Stimulated activated CD8-positive, alpha-beta memory T cell treated with anti-CD3 and anti-CD28 coated beads, Interleukin-15, amount 100 ng/mL, for 48 hours (primary cell): ENCODE measurements at regions not wholly inside any gene's neighbourhood (a gene's known extent, or its start where the extent isn't known, plus 50 kb on each side); places are given as distances from the start of the nearest gene placed in this dataset.

ENCODE experiments used
- DNase-seq, 2 donors: peaks; one replicate each; pipeline ENCODE4 v3.0.0-alpha.2; 2020; ENCODE audit warnings: low read depth in 2 of 2

GRCh38 chr7:79719216-79719615 is 265.7 kb upstream of the MAGI2 start:
- no peak for DNase-seq

DNA sequence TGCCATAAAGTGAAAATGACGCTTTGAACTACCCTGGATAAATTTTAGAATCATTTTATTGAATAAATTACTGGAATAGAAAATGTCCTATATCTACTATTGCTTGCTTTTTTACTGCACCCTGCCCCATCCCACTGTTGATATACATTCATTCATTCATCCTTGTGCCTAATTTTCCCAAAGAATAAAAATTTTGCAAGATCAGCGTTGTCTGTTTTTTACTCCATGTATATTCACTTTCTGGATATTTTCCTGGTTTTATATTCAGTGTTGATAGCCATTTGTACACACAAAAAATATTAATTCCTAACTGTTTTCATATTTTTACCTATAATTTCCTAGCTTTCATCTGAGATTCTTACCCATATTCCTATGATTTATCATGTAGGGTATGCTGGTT is 262.9 kb upstream of the MAGI2 start:
- no peak for DNase-seq

- no peak for DNase-seq
Measured at GRCh38 chr7:79714081-79714480, 260.6 kb upstream of the MAGI2 start.

DNA sequence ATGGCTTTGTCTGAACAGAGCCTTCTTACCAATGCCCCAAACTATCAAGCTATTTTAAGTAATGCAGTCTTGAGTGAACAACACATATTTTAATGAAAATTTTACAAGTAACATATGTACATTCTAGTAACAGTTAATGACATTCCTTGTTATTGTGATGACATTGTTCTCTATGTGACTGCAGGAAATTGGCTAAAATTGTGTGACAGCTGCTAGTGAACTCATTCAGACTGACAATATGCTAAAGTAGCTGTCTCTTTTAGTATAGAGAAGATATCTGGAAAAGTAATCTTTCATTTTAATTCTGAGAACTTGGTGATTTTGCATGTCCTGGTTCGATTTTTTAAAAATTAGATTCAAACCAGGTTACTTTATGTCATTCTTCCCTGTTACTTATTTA is 259.8 kb upstream of the MAGI2 start:
- no peak for DNase-seq

DNA sequence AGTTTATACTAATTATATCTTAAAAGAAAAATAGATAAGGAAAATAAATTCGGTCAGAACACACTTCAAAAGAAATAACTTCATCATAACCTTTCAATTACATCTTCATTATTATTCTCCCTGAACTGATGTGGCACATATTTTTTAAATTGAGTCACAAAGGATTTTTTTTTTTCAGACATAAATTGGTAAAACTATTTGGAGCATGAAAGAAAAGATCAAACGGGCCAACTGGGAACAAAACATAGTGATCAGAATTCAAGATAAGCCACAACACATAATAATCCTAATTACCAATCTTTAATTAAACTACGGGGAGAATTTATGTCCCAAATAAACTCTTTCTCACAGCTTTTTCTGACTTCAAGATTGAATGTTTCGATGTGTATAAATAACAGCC is 258.2 kb upstream of the MAGI2 start:
- DNase-seq, result no peak

- DNase-seq, result no peak
Measured at GRCh38 chr7:79709574-79710409, 256.3 kb upstream of the MAGI2 start.

DNA sequence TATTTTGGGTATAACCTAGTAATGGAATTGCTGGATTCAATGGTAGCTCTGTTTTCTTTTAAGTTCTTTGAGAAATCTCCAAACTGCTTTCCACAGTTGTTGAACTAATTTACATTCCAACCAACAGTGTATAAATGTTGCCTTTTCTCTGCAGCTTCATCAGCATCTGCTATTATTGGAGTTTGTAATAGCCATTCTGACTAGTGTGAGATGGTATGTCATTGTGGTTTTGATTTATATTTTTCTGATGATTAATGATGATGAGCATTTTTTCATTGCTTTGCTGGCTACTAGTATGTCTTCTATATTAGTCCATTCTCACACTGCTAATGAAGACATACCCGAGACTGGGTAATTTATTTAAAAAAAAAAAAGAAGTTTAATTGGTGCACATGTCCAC is 248.6 kb upstream of the MAGI2 start:
- no peak for DNase-seq

DNA sequence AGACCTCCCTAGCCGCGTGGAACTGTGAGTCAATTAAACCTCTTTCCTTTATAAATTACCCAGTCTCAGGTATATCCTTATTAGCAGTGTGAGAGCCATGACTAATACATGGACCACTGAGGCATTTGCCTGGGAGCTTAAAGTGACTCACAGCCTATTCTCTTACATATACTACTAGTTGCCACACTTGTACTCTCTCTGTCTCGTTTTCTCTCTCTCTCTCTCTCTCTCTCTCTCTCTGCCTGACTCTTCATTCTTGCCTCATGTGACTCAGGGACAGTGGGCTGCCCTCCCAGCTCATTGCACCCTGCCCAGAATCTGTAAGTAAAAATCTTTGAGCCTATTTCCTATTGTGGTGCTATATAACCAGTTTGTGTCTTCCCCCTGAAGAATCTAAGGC is 238.5 kb upstream of the MAGI2 start:
- no peak for DNase-seq

DNA sequence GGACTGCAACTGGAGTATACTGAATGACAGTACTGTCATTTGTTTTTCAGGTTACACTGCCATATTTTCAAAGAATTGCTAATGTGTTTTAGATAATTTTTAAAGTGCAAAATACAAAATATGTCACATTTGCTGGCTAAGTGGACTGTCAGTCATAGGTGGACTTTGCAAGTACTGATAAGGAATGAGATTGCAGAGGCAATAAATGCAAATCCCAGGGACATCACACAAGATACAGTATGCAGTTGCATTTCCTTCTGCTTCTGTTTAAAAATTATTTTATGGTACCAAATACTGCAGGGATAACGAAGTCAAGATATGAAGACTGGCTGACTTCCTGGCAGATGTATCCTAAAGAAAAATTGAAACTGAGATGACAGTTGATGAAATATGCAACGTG is 237.6 kb upstream of the MAGI2 start:
- no peak for DNase-seq

DNA sequence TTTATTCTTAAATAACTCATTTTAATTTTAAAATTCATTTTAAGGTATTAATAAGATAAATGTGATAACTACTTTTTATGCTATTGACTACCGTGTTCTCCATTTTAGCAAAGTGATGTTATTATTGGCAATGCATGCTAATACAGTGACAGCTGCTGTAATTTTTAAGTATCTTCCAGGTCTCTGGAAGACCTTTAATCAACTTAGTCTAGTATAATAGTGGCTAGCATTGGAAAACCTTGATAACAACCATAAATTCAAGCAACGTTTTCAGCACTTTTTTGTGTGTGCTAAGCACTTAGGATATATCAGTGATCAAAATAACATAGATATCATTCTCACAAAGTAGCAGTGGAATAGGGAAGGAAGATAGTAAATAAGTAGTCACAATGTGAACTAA is 230.9 kb upstream of the MAGI2 start:
- DNase-seq, result no peak

DNA sequence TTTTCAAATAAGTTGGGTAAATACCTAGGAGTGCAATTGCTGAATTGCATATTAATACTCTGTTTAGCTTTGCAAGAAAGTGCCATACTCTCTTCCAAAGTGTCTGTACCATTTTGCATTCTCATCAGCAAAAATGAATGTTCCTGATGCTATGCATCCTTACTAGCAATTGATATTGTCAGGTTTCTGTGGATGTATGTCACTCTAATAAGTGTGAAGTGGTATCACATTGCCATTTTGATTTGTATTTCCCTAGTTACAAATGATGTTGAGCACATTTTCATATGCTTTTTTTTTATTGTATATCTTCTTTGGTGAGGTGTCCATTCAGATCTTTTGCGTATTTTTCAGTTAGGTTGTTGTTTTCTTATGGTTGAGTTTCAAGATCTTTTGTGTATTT is 230.4 kb upstream of the MAGI2 start:
- DNase-seq, result no peak

DNA sequence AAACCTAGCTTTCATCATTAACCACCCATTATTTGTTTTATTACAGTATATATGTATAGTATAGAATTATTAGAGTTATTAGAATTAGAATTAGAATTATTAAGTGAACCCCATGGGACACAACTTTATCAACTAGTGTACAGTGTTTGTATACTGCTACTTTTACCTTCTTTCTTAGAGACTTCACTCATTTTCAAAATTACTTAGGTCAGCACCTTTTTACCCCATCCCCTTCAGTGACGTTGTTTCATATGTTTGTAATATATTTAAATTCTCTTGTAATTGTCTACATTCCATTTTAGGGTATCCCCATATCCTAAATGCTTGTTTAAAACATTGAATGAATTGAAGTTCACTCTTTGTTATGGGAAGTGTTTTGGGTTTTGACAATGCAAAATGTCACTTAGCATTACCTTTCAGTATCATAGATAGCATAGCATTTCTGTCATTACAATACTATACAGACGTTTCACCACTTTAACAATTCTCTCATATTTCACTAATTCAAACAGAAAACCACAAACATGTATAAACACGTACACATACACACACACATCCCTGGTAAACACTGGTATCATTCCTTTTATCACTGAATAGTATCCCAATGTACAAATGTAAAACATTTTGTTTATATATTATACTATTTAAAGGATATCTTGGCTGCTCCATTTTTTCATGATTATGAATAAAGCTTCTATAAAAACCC is 229.9 kb upstream of the MAGI2 start:
- DNase-seq, result no peak

DNA sequence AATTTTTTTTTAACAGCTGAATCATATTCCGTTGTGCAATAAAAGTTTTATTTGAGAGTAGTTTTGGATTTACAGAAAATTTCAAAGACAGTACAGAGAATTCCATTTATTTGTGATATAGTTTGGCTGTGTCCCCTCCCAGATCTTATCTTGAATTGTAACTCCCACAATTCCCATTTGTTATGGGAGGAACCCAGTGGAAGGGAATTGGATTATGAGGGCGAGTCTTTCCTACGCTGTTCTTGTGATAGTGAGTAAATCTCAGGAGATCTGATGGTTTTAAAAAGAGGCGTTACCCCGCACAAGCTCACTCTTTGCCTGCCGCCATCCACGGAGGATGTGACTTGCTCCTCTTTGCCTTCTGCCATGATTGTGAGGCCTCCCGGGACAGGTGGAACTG is 228.0 kb upstream of the MAGI2 start:
- no peak for DNase-seq

- no peak for DNase-seq
Measured at GRCh38 chr7:79673969-79674368, 220.5 kb upstream of the MAGI2 start.

DNA sequence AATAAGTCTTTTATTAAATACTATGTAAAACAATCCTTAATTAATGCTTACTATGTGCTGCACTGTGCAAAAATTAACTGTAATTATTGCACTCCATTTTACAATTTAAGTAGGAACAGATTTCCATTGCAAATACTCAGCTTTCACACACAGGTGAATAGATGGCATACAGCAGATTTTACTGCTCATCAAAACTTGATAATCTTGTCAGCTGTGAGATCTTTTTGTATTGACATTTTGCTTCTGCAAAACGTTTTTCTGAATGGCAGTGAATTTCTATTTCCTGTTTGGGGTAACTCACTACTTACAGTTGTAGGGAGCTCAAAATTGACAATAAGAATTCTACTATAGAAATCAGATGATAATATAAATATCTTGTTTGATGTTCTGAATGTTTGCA is 220.0 kb upstream of the MAGI2 start:
- DNase-seq, result no peak

- no peak for DNase-seq
Measured at GRCh38 chr7:79668292-79668691, 214.8 kb upstream of the MAGI2 start.

DNA sequence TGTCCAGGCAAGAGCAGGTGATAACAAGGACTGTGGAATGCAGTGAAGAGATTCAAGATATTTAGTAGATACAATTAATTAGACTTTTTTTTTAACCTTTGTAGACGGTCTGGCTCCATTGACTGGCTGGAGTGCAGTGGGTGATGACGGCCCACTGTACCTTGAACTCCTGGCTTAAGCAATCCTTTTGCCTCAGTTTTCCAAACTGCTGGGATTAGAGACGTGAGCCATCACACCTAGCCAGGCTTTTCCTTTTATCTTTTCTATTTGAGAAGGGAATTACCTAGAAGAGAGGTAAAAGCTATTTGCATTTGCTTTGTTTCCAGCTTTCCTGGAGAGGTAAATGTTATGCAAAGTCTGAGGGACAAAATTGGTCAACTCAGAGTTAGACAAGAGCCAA is 213.0 kb upstream of the MAGI2 start:
- no peak for DNase-seq

GRCh38 chr7:79664884-79665676 is 211.6 kb upstream of the MAGI2 start:
- no peak for DNase-seq

DNA sequence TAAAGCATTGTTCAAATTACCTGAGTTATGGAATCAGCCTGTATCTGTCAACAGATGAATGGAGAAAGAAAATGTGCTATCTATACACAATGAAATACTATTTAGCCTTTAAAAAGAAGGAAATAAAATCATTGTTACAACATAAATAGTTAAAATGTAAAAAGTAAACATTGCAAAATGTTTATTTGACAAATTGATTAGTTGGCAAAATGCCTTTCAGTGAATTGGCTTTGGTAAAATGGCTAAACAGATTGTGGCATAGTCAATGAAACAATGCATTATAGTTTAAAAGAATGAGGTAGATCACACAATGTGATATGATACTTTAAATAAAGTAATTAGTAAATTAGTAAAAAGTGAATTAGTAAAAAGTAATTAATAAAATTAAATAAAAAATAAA is 204.8 kb upstream of the MAGI2 start:
- DNase-seq, result no peak

DNA sequence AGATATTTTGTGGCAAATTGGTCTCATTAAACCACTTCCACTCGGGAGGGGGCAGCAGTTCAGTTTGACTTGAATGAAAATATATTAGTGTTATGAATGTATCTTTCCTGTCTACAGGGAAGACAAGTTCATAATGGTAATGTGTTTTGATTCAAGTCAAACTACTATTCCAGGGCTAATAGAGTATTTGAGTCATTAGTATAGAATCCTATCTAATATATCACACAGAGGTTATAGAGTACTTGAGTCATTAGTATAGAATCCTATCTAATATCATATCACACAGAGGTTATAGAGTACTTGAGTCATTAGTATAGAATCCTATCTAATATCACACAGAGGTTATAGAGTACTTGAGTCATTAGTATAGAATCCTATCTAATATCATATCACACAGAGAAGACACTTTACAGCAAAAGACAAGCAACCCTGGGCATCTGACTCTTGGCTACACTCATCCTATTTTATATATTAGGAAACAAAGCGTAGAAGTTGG is 199.7 kb upstream of the MAGI2 start:
- no peak for DNase-seq

DNA sequence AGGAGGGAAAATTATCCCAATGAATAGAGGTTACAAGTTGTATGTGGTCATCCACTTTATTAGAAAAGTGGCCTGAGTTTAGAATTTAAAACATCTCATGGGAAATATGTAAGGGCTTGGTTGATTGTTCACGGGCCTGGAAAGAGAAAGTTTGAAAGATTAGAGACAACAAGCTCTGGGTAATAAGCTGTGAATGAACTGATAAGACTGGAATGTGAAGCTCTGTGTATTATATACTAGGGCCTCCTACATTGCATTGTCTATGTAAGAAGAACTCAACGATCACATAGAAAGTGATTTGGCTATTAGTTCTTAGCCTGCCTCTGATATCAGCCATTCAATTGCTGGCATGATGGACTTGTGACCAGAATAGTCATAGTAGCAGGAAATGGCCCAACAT is 199.2 kb upstream of the MAGI2 start:
- no peak for DNase-seq

GRCh38 chr7:79647711-79648110 is 194.2 kb upstream of the MAGI2 start:
- DNase-seq, result no peak

GRCh38 chr7:79646278-79646677 is 192.8 kb upstream of the MAGI2 start:
- DNase-seq, result no peak
